ENCODE measurements at regions not wholly inside any gene's neighbourhood (a gene's known extent, or its start where the extent isn't known, plus 50 kb on each side); places are given as distances from the start of the nearest gene placed in this dataset.

DNA sequence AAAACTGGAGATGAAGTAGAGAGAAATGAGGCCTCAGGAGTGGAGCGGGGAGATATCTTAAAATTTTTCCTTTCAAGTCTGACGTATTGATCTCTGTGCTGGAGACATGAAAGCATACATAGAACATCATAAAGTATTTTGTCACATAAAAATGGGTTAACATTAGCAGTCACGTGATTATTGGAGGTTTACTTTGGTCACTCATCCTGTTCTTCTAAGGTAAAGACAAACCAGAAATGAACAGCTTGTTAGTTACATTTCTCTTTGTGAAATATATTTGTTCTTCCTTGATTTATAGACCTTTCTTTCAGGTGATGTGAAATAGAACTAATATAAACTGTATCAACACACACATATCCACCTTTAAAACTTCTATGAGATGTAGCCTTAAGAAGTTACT, 324.1 kb downstream of the SQOR start:
- Histone ChIP-seq H3K4me2 (ENCODE audit: insufficient read depth, insufficient read length, low read length) (no peak overlapping the region), H3T11ph (ENCODE audit: low read length) (no peak overlapping the region), H2AFZ (ENCODE audit: low read length) (no peak overlapping the region), H3K4me1 (ENCODE audit: insufficient read depth, low read length) (no peaks in the 10 kb centered on the region), H4K8ac (replicated peaks; ENCODE audit: insufficient read length, low read depth, low read length) (no peak overlapping the region), H2BK15ac (ENCODE audit: low read depth, low read length) (no peak overlapping the region), H2BK5ac (ENCODE audit: insufficient read length, low read length) (no peak overlapping the region), H3K56ac (ENCODE audit: insufficient read length, low read depth, low read length) (no peak overlapping the region), H3K23me2 (ENCODE audit: insufficient read length, low read depth, low read length, poor library complexity, severe bottlenecking) (no peaks in the 10 kb centered on the region), H2BK12ac (ENCODE audit: insufficient read length, low read depth, low read length) (no peak overlapping the region), H3K18ac (ENCODE audit: insufficient read length, low read depth, low read length) (no peak overlapping the region), H3K23ac (ENCODE audit: insufficient read length, low read depth, low read length) (no peak overlapping the region), H2BK120ac (ENCODE audit: low read depth, low read length, poor library complexity, severe bottlenecking) (no peak overlapping the region), H3K27ac (ENCODE audit: insufficient read length, low read depth, low read length) (no peak overlapping the region), H3K79me2 (ENCODE audit: insufficient read depth, low read length) (no peaks in the 10 kb centered on the region), H3K9me3 (ENCODE audit: control insufficient read depth, low read depth, low read length) (no peaks in the 10 kb centered on the region), H3K9ac (ENCODE audit: extremely low read depth, insufficient read length, low read length) (no peak overlapping the region), H3K79me1 (ENCODE audit: insufficient read depth, low read depth, low read length, poor library complexity, severe bottlenecking) (no peaks in the 10 kb centered on the region), H4K20me1 (ENCODE audit: control insufficient read depth, insufficient read depth, insufficient read length) (no peaks in the 10 kb centered on the region), H3K27me3 (ENCODE audit: insufficient read depth, low read length) (no peaks in the 10 kb centered on the region), H2AK5ac (ENCODE audit: insufficient read length, low read length) (no peak overlapping the region), H2BK20ac (ENCODE audit: low read depth, low read length, poor library complexity, severe bottlenecking) (no peak overlapping the region), H3K4ac (ENCODE audit: low read depth, low read length) (no peak overlapping the region), H3K14ac (ENCODE audit: insufficient read depth, low read length) (no peak overlapping the region), H4K91ac (ENCODE audit: insufficient read length, low read depth, low read length) (no peak overlapping the region), H4K5ac (ENCODE audit: insufficient read length, low read depth, low read length) (no peak overlapping the region)
- Mint-ChIP-seq H3K9me3 (peaks cover 12 to 16% of the 10 kb centered on the region in 2 experiments), H3K4me3 (no peak overlapping the region), H3K27me3 (ENCODE audit: low read depth) (no peaks in the 10 kb centered on the region), H3K27ac (no peak overlapping the region), H3K4me1 (no peaks in the 10 kb centered on the region), H3K36me3 (ENCODE audit: insufficient read depth in 1 of 3, low read depth in 3 of 3) (no peaks in the 10 kb centered on the region; a peak in 2 of 7 replicates)
- TF ChIP-seq, protein P1, sequence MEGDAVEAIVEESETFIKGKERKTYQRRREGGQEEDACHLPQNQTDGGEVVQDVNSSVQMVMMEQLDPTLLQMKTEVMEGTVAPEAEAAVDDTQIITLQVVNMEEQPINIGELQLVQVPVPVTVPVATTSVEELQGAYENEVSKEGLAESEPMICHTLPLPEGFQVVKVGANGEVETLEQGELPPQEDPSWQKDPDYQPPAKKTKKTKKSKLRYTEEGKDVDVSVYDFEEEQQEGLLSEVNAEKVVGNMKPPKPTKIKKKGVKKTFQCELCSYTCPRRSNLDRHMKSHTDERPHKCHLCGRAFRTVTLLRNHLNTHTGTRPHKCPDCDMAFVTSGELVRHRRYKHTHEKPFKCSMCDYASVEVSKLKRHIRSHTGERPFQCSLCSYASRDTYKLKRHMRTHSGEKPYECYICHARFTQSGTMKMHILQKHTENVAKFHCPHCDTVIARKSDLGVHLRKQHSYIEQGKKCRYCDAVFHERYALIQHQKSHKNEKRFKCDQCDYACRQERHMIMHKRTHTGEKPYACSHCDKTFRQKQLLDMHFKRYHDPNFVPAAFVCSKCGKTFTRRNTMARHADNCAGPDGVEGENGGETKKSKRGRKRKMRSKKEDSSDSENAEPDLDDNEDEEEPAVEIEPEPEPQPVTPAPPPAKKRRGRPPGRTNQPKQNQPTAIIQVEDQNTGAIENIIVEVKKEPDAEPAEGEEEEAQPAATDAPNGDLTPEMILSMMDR (conservative IDR thresholded peaks at IDR 0.05): no peak
- WGBS (ENCODE audit: extremely low coverage, insufficient read length, low lambda C conversion rate): no CpG with 5 or more reads among the region's 3 CpGs
- no peak for DNase-seq

All from H9 (cell line).